OCI-LY1 (cell line): ENCODE measurements at regions not wholly inside any gene's neighbourhood (a gene's known extent, or its start where the extent isn't known, plus 50 kb on each side); places are given as distances from the start of the nearest gene placed in this dataset.

Experiments
- H2AFZ ChIP-seq: fragments of 200-600 bp; sonication (generic), shearing (Covaris generic); 2 replicates; pipeline ENCODE4 v1.6.0; 2014; ENCODE audit warnings: antibody characterized with exemption, mild to moderate bottlenecking, low read length
- H3F3A ChIP-seq: fragments of 200-600 bp; sonication (generic), shearing (Covaris generic); 2 replicates; pipeline ENCODE4 v1.6.0; 2014; ENCODE audit warnings: mild to moderate bottlenecking, antibody characterized with exemption, low read length, moderate library complexity; ENCODE audit not compliant: insufficient read depth
- H3K27ac ChIP-seq: fragments of 200-600 bp; sonication (generic); 2 replicates; pipeline ENCODE4 v1.5.1; 2014; ENCODE audit warnings: low read length, mixed run types, mild to moderate bottlenecking, low read depth; ENCODE audit not compliant: poor library complexity, severe bottlenecking
- H3K27me3 ChIP-seq: fragments of 200-600 bp; sonication (generic); 2 replicates; pipeline ENCODE4 v1.6.0; 2014; ENCODE audit warnings: antibody characterized with exemption, mild to moderate bottlenecking, low read length, moderate library complexity; ENCODE audit not compliant: insufficient read depth
- H3K36me3 ChIP-seq: fragments of 200-600 bp; sonication (generic); 2 replicates; pipeline ENCODE4 v1.6.1; 2014; ENCODE audit warnings: mild to moderate bottlenecking, antibody characterized with exemption, low read length, moderate library complexity, mixed read lengths; ENCODE audit not compliant: insufficient read depth
- H3K4me1 ChIP-seq: fragments of 200-600 bp; sonication (generic); 2 replicates; pipeline ENCODE4 v1.5.1; 2014; ENCODE audit warnings: mild to moderate bottlenecking, low read length, moderate library complexity; ENCODE audit not compliant: insufficient read depth, severe bottlenecking
- H3K4me2 ChIP-seq: fragments of 200-600 bp; sonication (generic), shearing (Covaris generic); 2 replicates; pipeline ENCODE4 v1.6.1; 2014; ENCODE audit warnings: low read length
- H3K4me3 ChIP-seq: fragments of 200-600 bp; sonication (generic); 2 replicates; pipeline ENCODE4 v1.5.1; 2014; ENCODE audit warnings: low read length, low read depth, mild to moderate bottlenecking, mixed read lengths; ENCODE audit not compliant: poor library complexity, severe bottlenecking
- H3K79me2 ChIP-seq: fragments of 200-600 bp; shearing (Covaris generic); 2 replicates; pipeline ENCODE4 v1.6.1; 2016; ENCODE audit warnings: mixed run types, low read length, mixed read lengths; ENCODE audit not compliant: insufficient read depth
- H3K9ac ChIP-seq: fragments of 200-600 bp; sonication (generic), shearing (Covaris generic); 2 replicates; pipeline ENCODE4 v1.6.1; 2014; ENCODE audit warnings: mild to moderate bottlenecking, low read length, mixed read lengths
- H3K9me2 ChIP-seq: fragments of 200-600 bp; sonication (generic), shearing (Covaris generic); 2 replicates; pipeline ENCODE4 v1.6.1; 2014; ENCODE audit warnings: low read depth, mild to moderate bottlenecking, low read length, mixed read lengths
- H3K9me3 ChIP-seq: fragments of 200-600 bp; shearing (Covaris generic); 2 replicates; pipeline ENCODE4 v1.6.1; 2014; ENCODE audit warnings: low read length, mixed read lengths
- H4K20me1 ChIP-seq: fragments of 200-600 bp; sonication (generic), shearing (Covaris generic); 2 replicates; pipeline ENCODE4 v1.6.0; 2016; ENCODE audit warnings: mild to moderate bottlenecking, low read length; ENCODE audit not compliant: insufficient read depth
- EZH2 ChIP-seq: fragments of 200-600 bp; sonication (generic), shearing (Covaris generic); IDR thresholded peaks from 2 replicates; pipeline ENCODE4 v1.8.0; 2017; ENCODE audit warnings: borderline replicate concordance, mixed run types, mild to moderate bottlenecking, antibody characterized with exemption, low read length, moderate library complexity, mixed read lengths
- TF ChIP-seq, protein P1 (sequence below): fragments of 200-600 bp; sonication (generic), shearing (Covaris generic); IDR thresholded peaks from 2 replicates; pipeline ENCODE4 v1.5.1; 2017; ENCODE audit warnings: mild to moderate bottlenecking, antibody characterized with exemption, low read length, moderate library complexity, mixed read lengths

DNA sequence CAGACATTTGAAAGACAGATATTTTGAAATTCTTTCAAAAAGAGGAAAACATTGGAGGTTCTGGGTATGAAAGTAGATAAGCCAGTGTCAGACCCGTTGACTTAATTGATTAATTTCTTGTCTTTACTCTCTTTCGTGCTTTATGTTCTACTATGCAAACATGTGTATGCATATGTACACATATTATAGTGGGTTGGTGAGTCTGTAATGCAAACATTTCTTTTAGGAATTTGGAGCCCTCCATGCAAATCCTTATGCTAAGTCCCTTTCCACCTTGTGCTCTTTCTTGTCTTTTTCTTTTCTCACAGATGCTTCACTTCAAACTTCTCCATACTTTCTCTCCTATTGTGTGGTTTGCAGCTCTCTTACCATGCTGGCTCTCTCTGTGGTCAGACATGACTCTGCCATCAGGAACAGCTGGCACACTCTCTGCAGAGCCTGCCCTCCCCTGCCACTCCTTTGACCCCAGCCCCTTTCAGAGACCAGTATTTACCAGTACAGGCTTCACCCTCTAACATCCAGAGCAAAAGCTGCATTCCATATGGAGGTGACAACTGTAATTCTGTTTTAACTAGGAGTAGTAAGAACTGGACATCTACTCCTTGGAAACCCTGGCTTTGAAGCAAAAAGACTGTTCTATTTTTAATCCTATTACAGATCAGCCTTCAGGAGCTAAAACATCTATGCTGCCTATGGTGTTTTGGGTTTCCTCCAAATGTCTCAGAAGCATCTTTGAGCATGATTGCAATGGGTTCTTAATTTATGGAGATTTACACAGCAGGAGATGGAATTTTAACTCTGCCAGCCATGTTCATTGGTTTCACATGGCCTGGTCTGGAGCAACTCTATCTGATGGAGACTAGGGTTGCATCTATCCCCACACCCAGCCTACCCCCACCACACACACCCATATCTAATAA, 386.9 kb upstream of the FAT3 start:
- Histone ChIP-seq H2AFZ (no peak overlapping the region), H4K20me1 (no peaks in the 10 kb centered on the region)

GRCh38 chr11:91835051-91835560, 389.5 kb upstream of the FAT3 start:
- no peak overlapping the region for H3K4me3 ChIP-seq
- H3K9me2 ChIP-seq = no peaks in the 10 kb centered on the region
- no peaks in the 10 kb centered on the region for H3K9me3 ChIP-seq
- no peak for TF ChIP-seq EZH2
- TF ChIP-seq, protein P1, sequence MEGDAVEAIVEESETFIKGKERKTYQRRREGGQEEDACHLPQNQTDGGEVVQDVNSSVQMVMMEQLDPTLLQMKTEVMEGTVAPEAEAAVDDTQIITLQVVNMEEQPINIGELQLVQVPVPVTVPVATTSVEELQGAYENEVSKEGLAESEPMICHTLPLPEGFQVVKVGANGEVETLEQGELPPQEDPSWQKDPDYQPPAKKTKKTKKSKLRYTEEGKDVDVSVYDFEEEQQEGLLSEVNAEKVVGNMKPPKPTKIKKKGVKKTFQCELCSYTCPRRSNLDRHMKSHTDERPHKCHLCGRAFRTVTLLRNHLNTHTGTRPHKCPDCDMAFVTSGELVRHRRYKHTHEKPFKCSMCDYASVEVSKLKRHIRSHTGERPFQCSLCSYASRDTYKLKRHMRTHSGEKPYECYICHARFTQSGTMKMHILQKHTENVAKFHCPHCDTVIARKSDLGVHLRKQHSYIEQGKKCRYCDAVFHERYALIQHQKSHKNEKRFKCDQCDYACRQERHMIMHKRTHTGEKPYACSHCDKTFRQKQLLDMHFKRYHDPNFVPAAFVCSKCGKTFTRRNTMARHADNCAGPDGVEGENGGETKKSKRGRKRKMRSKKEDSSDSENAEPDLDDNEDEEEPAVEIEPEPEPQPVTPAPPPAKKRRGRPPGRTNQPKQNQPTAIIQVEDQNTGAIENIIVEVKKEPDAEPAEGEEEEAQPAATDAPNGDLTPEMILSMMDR = no peak
- H3K27ac ChIP-seq = no peak overlapping the region
- no peaks in the 10 kb centered on the region for H4K20me1 ChIP-seq
- H3F3A ChIP-seq = no peaks in the 10 kb centered on the region
- H3K4me1 ChIP-seq = no peaks in the 10 kb centered on the region
- H3K27me3 ChIP-seq = no peaks in the 10 kb centered on the region
- no peaks in the 10 kb centered on the region for H3K36me3 ChIP-seq
- H3K9ac ChIP-seq = no peak overlapping the region
- no peaks in the 10 kb centered on the region for H3K79me2 ChIP-seq
- no peak overlapping the region for H2AFZ ChIP-seq
- H3K4me2 ChIP-seq = no peak overlapping the region

More for the DNA sequence above, 386.9 kb upstream of the FAT3 start:
- Histone ChIP-seq H3F3A (no peaks in the 10 kb centered on the region), H3K36me3 (no peaks in the 10 kb centered on the region), H3K79me2 (no peaks in the 10 kb centered on the region), H3K27me3 (no peaks in the 10 kb centered on the region), H3K9me2 (no peaks in the 10 kb centered on the region), H3K4me2 (no peak overlapping the region), H3K4me3 (no peak overlapping the region), H3K9me3 (no peaks in the 10 kb centered on the region), H3K27ac (no peak overlapping the region), H3K9ac (no peak overlapping the region), H3K4me1 (no peaks in the 10 kb centered on the region)
- no peak for TF ChIP-seq EZH2
- TF ChIP-seq, protein P1 = no peak

GRCh38 chr11:91828901-91829300, 395.7 kb upstream of the FAT3 start:
- H3K4me3 ChIP-seq = no peak overlapping the region
- no peaks in the 10 kb centered on the region for H3K9me2 ChIP-seq
- no peaks in the 10 kb centered on the region for H3K36me3 ChIP-seq
- no peaks in the 10 kb centered on the region for H3K79me2 ChIP-seq
- no peaks in the 10 kb centered on the region for H3F3A ChIP-seq
- H3K4me2 ChIP-seq = no peak overlapping the region
- no peak overlapping the region for H3K9ac ChIP-seq
- no peaks in the 10 kb centered on the region for H3K27me3 ChIP-seq
- H3K4me1 ChIP-seq = no peaks in the 10 kb centered on the region
- no peaks in the 10 kb centered on the region for H4K20me1 ChIP-seq
- no peaks in the 10 kb centered on the region for H3K9me3 ChIP-seq
- H2AFZ ChIP-seq = no peak overlapping the region
- TF ChIP-seq, protein P1 = no peak
- no peak for TF ChIP-seq EZH2
- H3K27ac ChIP-seq = no peak overlapping the region
